HepG2 (cell line): ENCODE measurements at regions not wholly inside any gene's neighbourhood (a gene's known extent, or its start where the extent isn't known, plus 50 kb on each side); places are given as distances from the start of the nearest gene placed in this dataset.

Experiments
- ATAC-seq: fragments of 200-7000 bp; cut with Tn5 transposase; 3 replicates; pipeline ENCODE4 v1.9.1; 2020; ENCODE audit warnings: mild to moderate bottlenecking, moderate library complexity
- BruUV-seq: library from RNA; stranded (reverse); fragments of 400-500 nt; replicated peaks from 2 replicates; lab custom pipeline; 2021; lab: Mats Ljungman, UMichigan
- CTCF ChIA-PET: fragments of 300-600 bp; formaldehyde crosslinking; extraction: SDS; loops from one replicate; lab custom pipeline; 2021; ENCODE audit warnings: low total read pairs, inconsistent platforms, low intra/inter-chr PET ratio; lab: Yijun Ruan, JAX
- POLR2A ChIA-PET: fragments of 350-600 bp; sonication (Branson Sonifier 250); formaldehyde crosslinking; loops from one replicate; lab custom pipeline; 2020; ENCODE audit warnings: antibody characterized with exemption, inconsistent platforms; lab: Yijun Ruan, JAX
- DNase-seq: peaks from one replicate; pipeline ENCODE4 v3.0.0-alpha.2; 2015; ENCODE audit warnings: low spot score
- FAIRE-seq: peaks from 3 replicates; lab custom pipeline; 2011; peaks lifted over from hg19 to GRCh38; lab: Jason Lieb, UNC
- H2AFZ ChIP-seq: one replicate; pipeline ENCODE4 v1.6.1; 2011; ENCODE audit warnings: low read length, inconsistent platforms
- H3K27ac ChIP-seq: fragments of 300-600 bp; 3 replicates; pipeline ENCODE4 v1.8.0; 2011; ENCODE audit warnings: mixed run types, mild to moderate bottlenecking, mixed read lengths, low read length, inconsistent platforms; ENCODE audit not compliant: insufficient read depth; ENCODE audit errors: extremely low read length
- H3K27me3 ChIP-seq, 2 experiments: fragments of 200-600 bp in 1 of 2; 2 replicates in 1 of 2; 3 replicates in 1 of 2; pipeline versions ENCODE4 v1.6.0 to v1.8.0; 2011; ENCODE audit warnings: low read length in 2 of 2, mild to moderate bottlenecking in 2 of 2, moderate library complexity in 2 of 2, inconsistent platforms in 1 of 2; ENCODE audit not compliant: insufficient read depth in 2 of 2, control insufficient read depth in 1 of 2
- H3K36me3 ChIP-seq, 2 experiments: fragments of 200-600 bp in 1 of 2; replicated peaks in 1 of 2; 2 replicates in 1 of 2; 3 replicates in 1 of 2; pipeline versions ENCODE4 v1.5.1 to v1.8.0; 2011; ENCODE audit warnings: low read length in 2 of 2, inconsistent platforms in 1 of 2; ENCODE audit not compliant: insufficient read depth in 2 of 2, control insufficient read depth in 1 of 2
- H3K4me1 ChIP-seq: 2 replicates; pipeline ENCODE4 v1.5.1; 2012; ENCODE audit warnings: low read length, inconsistent platforms; ENCODE audit not compliant: insufficient read depth
- H3K4me2 ChIP-seq: 2 replicates; pipeline ENCODE4 v1.6.0; 2011; ENCODE audit warnings: low read depth, low read length, inconsistent platforms
- H3K4me3 ChIP-seq, 3 experiments: fragments of 200-600 bp in 1 of 3; sonication (generic), shearing (Covaris generic) in 1 of 3; replicated peaks in 1 of 3; 2 replicates each; pipeline ENCODE4 v1.5.1; 2011 to 2016; ENCODE audit warnings: low read length in 3 of 3, inconsistent platforms in 2 of 3, low read depth in 2 of 3, mild to moderate bottlenecking in 2 of 3, control low read depth in 1 of 3, mixed read lengths in 1 of 3; ENCODE audit not compliant: insufficient read depth in 1 of 3
- H3K79me2 ChIP-seq: one replicate; pipeline ENCODE4 v1.6.1; 2011; ENCODE audit warnings: low read length, inconsistent platforms; ENCODE audit not compliant: insufficient read depth
- H3K9ac ChIP-seq: 2 replicates; pipeline ENCODE4 v1.6.0; 2011; ENCODE audit warnings: mild to moderate bottlenecking, low read depth, low read length, inconsistent platforms; ENCODE audit not compliant: insufficient read depth
- H3K9me3 ChIP-seq: 2 replicates; pipeline ENCODE4 v1.5.1; 2012; ENCODE audit warnings: mild to moderate bottlenecking, low read length
- H4K20me1 ChIP-seq: 2 replicates; pipeline ENCODE4 v1.6.0; 2011; ENCODE audit warnings: inconsistent platforms, mild to moderate bottlenecking, low read length, moderate library complexity; ENCODE audit not compliant: insufficient read depth
- EED ChIP-seq: sonication (generic); formaldehyde crosslinking; IDR thresholded peaks from 2 replicates; pipeline ENCODE4 v1.5.0; 2020; ENCODE audit warnings: mild to moderate bottlenecking, missing genetic modification reagents
- FOSL2 ChIP-seq: sonication (generic); formaldehyde crosslinking; IDR thresholded peaks from 2 replicates; pipeline ENCODE4 v1.4.0; 2020; ENCODE audit warnings: missing genetic modification reagents
- FOXP1 ChIP-seq, 2 experiments: fragments of 450-650 bp in 1 of 2; IDR thresholded peaks; 2 replicates each; pipeline ENCODE4 v1.6.1; 2017 to 2018; ENCODE audit warnings: antibody characterized with exemption in 1 of 2
- NR2F1 ChIP-seq, 2 experiments: fragments of 450-650 bp in 1 of 2; formaldehyde crosslinking in 1 of 2; IDR thresholded peaks; 2 replicates each; pipeline versions ENCODE4 v1.5.0 to v1.6.1; 2016 to 2020; ENCODE audit warnings: mild to moderate bottlenecking in 1 of 2, missing compliant biosample characterization in 1 of 2, missing genetic modification reagents in 1 of 2, moderate library complexity in 1 of 2
- RORA ChIP-seq: sonication (generic); formaldehyde crosslinking; IDR thresholded peaks from 2 replicates; pipeline ENCODE4 v1.5.0; 2020; ENCODE audit warnings: mild to moderate bottlenecking, missing genetic modification reagents, moderate library complexity
- ZNF776 ChIP-seq: sonication (generic); formaldehyde crosslinking; IDR thresholded peaks from 2 replicates; pipeline ENCODE4 v1.4.0; 2020; ENCODE audit warnings: mild to moderate bottlenecking, missing genetic modification reagents
- WGBS: methylation state at CpG from one replicate; pipeline ENCODE4 v1.1.6; 2017; ENCODE audit warnings: low lambda C conversion rate; 5-methylcytosine and 5-hydroxymethylcytosine counted together
- in situ Hi-C: cut with HindIII; loops from 2 replicates; pipeline ENCODE4 v1.10.0; 2017; ENCODE audit warnings: low pct_unique_long_range_greater_than_20kb; ENCODE audit not compliant: extremely low pct_ligation_motif_present
- intact Hi-C: fragments of 100-400 bp; cut with micrococcal nuclease; formaldehyde crosslinking; loops from one replicate; pipeline ENCODE4 v1.10.0; 2022; ENCODE audit not compliant: unreplicated experiment
- TF ChIP-seq, protein P1 (sequence below): sonication (generic); formaldehyde crosslinking; IDR thresholded peaks from 2 replicates; pipeline ENCODE4 v1.4.0; 2020; ENCODE audit warnings: missing genetic modification reagents, mild to moderate bottlenecking, borderline replicate concordance

DNA sequence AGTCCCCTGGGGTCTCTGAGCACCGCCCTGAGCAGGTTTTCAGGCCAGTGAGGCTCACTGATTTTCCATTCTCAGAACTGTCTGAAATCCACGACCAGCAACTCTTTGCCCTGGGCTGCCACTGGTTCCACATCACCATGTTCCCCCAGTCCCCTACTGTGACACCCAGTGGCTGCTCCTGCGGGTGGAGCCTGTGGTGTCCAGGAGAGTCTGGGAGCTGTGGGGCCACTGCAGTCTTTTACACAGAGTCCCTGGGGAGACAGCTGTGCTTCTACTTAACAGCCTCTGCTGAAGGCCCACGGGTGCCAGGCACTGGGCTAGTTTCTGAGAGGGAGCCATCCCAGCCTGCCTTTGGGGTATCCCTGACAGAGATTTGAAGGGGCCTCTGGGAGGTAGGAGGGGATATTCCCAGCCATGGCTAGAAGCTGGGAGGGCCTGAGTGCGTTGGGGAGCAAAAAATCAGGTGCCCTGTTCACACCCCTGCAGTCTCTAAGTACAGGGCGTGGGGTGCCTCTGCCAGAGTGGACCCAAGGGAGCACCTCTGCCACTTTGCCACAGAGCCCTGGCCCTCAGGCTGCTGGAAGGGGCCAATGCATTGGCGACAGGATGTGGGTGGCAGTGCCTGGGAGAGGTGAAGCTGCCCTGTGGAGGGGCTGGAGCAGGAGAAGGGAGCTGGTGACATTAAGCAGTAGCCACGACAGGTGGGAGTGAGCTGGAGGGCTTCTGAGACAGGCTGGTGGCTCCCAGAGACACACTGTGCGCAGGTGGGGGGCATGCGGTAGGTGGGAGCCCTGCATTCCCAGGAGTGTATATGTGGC, 200.2 kb upstream of the ZNF536 start:
- TF ChIP-seq RORA (no peak), EED (CRISPR knock-in tag) (no peak), NR2F1 (CRISPR knock-in tag; IDR thresholded peaks at IDR 0.05) (no peak), FOXP1 (IDR thresholded peaks at IDR 0.05) (no peak), FOXP1 (CRISPR knock-in tag; IDR thresholded peaks at IDR 0.05) (no peak), FOSL2 (CRISPR knock-in tag) (no peak), ZNF776 (no peak)
- TF ChIP-seq, protein P1, sequence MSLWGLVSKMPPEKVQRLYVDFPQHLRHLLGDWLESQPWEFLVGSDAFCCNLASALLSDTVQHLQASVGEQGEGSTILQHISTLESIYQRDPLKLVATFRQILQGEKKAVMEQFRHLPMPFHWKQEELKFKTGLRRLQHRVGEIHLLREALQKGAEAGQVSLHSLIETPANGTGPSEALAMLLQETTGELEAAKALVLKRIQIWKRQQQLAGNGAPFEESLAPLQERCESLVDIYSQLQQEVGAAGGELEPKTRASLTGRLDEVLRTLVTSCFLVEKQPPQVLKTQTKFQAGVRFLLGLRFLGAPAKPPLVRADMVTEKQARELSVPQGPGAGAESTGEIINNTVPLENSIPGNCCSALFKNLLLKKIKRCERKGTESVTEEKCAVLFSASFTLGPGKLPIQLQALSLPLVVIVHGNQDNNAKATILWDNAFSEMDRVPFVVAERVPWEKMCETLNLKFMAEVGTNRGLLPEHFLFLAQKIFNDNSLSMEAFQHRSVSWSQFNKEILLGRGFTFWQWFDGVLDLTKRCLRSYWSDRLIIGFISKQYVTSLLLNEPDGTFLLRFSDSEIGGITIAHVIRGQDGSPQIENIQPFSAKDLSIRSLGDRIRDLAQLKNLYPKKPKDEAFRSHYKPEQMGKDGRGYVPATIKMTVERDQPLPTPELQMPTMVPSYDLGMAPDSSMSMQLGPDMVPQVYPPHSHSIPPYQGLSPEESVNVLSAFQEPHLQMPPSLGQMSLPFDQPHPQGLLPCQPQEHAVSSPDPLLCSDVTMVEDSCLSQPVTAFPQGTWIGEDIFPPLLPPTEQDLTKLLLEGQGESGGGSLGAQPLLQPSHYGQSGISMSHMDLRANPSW (CRISPR knock-in tag), result no peak
- POLR2A ChIA-PET, result no interaction called here
- no peak overlapping the region for H3K4me2 ChIP-seq
- no peak overlapping the region for H3K4me3 ChIP-seq
- H3K27me3 ChIP-seq, result peaks cover 1 to 10% of the 10 kb centered on the region in 2 experiments; a peak in 2 of 5 replicates
- 4% methylated on average over 9 of the region's 10 CpGs for WGBS
- no peaks in the 10 kb centered on the region for H3K9me3 ChIP-seq
- H4K20me1 ChIP-seq, result no peaks in the 10 kb centered on the region
- in situ Hi-C loops (no loop called here), intact Hi-C loops (no loop called here)
- DNase-seq (no peak), FAIRE-seq (no peak), ATAC-seq (no peak)
- no peak overlapping the region for H3K27ac ChIP-seq
- no peak overlapping the region for H2AFZ ChIP-seq
- no peaks in the 10 kb centered on the region for H3K36me3 ChIP-seq
- CTCF ChIA-PET, result no interaction called here
- no peak overlapping the region for H3K9ac ChIP-seq
- H3K79me2 ChIP-seq, result no peaks in the 10 kb centered on the region
- no peaks in the 10 kb centered on the region for H3K4me1 ChIP-seq
- no TSS peak for BruUV-seq
